NB4 (cell line): ENCODE measurements at regions not wholly inside any gene's neighbourhood (a gene's known extent, or its start where the extent isn't known, plus 50 kb on each side); places are given as distances from the start of the nearest gene placed in this dataset.

Experiments used
- POLR2A ChIP-seq: IDR thresholded peaks from 2 replicates; pipeline ENCODE4 v1.6.1; 2011; ENCODE audit warnings: mild to moderate bottlenecking; ENCODE audit not compliant: insufficient read length; ENCODE audit errors: extremely low read depth
- TF ChIP-seq, protein P1 (sequence below): IDR thresholded peaks from 2 replicates; pipeline ENCODE4 v1.6.1; 2011; ENCODE audit warnings: low read depth, low read length
- TF ChIP-seq, protein P2 (sequence below): IDR thresholded peaks from one replicate; pipeline ENCODE4 v1.5.1; 2012; ENCODE audit warnings: low read depth, low read length

DNA sequence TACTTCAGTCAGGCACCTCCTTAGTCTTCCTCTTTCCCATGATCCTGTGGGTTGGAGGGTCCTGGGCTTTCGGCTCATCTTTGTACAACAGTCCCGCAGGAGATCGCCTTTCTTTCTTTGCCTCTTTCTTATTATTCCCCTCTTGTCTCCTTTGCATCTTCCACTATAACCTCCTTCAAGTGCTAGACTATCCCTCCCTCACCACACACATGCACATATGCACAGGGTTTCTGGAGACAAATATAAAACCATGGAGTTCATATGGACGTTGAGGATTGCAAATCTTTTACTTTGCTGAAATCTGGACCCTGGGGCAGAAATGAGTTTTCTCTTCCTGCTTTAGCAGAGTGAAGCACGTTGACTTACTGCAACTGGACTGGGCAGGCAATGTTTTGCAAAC lies 80.3 kb downstream of the TMEM17 start:
- no peak for TF ChIP-seq POLR2A
- TF ChIP-seq, protein P1, sequence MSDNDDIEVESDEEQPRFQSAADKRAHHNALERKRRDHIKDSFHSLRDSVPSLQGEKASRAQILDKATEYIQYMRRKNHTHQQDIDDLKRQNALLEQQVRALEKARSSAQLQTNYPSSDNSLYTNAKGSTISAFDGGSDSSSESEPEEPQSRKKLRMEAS, result no peak
- TF ChIP-seq, protein P2, sequence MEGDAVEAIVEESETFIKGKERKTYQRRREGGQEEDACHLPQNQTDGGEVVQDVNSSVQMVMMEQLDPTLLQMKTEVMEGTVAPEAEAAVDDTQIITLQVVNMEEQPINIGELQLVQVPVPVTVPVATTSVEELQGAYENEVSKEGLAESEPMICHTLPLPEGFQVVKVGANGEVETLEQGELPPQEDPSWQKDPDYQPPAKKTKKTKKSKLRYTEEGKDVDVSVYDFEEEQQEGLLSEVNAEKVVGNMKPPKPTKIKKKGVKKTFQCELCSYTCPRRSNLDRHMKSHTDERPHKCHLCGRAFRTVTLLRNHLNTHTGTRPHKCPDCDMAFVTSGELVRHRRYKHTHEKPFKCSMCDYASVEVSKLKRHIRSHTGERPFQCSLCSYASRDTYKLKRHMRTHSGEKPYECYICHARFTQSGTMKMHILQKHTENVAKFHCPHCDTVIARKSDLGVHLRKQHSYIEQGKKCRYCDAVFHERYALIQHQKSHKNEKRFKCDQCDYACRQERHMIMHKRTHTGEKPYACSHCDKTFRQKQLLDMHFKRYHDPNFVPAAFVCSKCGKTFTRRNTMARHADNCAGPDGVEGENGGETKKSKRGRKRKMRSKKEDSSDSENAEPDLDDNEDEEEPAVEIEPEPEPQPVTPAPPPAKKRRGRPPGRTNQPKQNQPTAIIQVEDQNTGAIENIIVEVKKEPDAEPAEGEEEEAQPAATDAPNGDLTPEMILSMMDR, result no peak
